SK-N-SH (cell line): ENCODE measurements at regions not wholly inside any gene's neighbourhood (a gene's known extent, or its start where the extent isn't known, plus 50 kb on each side); places are given as distances from the start of the nearest gene placed in this dataset.

ENCODE experiments used
- CTCF ChIP-seq: fragments of 200-600 bp; sonication (generic); IDR thresholded peaks from 2 replicates; pipeline ENCODE4 v1.6.1; 2017; ENCODE audit warnings: antibody characterized with exemption, mild to moderate bottlenecking, moderate library complexity
- EP300 ChIP-seq, 2 experiments: IDR thresholded peaks; 2 replicates each; pipeline versions ENCODE4 v1.4.0 to v1.6.1; 2012; ENCODE audit warnings: borderline replicate concordance in 1 of 2, low read depth in 1 of 2, low read length in 1 of 2
- GATA2 ChIP-seq: sonication (generic); formaldehyde crosslinking; IDR thresholded peaks from 2 replicates; pipeline ENCODE4 v1.5.0; 2020; ENCODE audit warnings: mild to moderate bottlenecking, missing genetic modification reagents
- PBX3 ChIP-seq: IDR thresholded peaks from 2 replicates; pipeline ENCODE4; 2012
- POLR2AphosphoS5 ChIP-seq: IDR thresholded peaks from 2 replicates; pipeline ENCODE4 v1.6.1; 2012; ENCODE audit warnings: low read depth, low read length
- RAD21 ChIP-seq: IDR thresholded peaks from 2 replicates; pipeline ENCODE4 v1.6.1; 2012; ENCODE audit warnings: mild to moderate bottlenecking, low read length
- RCOR1 ChIP-seq: fragments of 150-350 bp; IDR thresholded peaks from 2 replicates; pipeline ENCODE4 v1.6.1; 2017; ENCODE audit warnings: antibody characterized with exemption, low read length
- REST ChIP-seq: IDR thresholded peaks from 2 replicates; pipeline ENCODE4 v1.6.1; 2012; ENCODE audit warnings: mild to moderate bottlenecking, low read depth, low read length, moderate library complexity
- USF1 ChIP-seq: IDR thresholded peaks from 2 replicates; pipeline ENCODE4 v1.4.0; 2012; ENCODE audit warnings: low read depth, borderline replicate concordance
- USF2 ChIP-seq: fragments of 150-350 bp; IDR thresholded peaks from 2 replicates; pipeline ENCODE4 v1.6.1; 2017; ENCODE audit warnings: antibody characterized with exemption, low read length, low read depth, borderline replicate concordance
- YY1 ChIP-seq: IDR thresholded peaks from 2 replicates; pipeline ENCODE4 v1.4.0; 2012; ENCODE audit warnings: low read depth, mild to moderate bottlenecking

- TF ChIP-seq GATA2 (CRISPR knock-in tag) (no peak), USF2 (no peak), CTCF (no peak), REST (no peak), USF1 (no peak), YY1 (no peak), POLR2AphosphoS5 (no peak), EP300 (IDR thresholded peaks at IDR 0.05; ENCODE audit: borderline replicate concordance in 1 of 2, low read depth in 1 of 2, low read length in 1 of 2) (no peak), RCOR1 (no peak), PBX3 (no peak), RAD21 (no peak)
Measured at GRCh38 chr22:34743110-34743751, 322.7 kb upstream of the ISX start.
